HG02938 (cell line): ENCODE measurements at regions not wholly inside any gene's neighbourhood (a gene's known extent, or its start where the extent isn't known, plus 50 kb on each side); places are given as distances from the start of the nearest gene placed in this dataset.

ENCODE experiments used
- ATAC-seq: cut with Tn5 transposase; IDR thresholded peaks from one replicate; pipeline ENCODE4 v1.9.1; 2021; ENCODE audit warnings: mild to moderate bottlenecking, moderate library complexity; ENCODE audit not compliant: unreplicated experiment

- no peak for ATAC-seq
Measured at GRCh38 chr14:101116486-101117130, 213.1 kb upstream of the RTL1 start.

DNA sequence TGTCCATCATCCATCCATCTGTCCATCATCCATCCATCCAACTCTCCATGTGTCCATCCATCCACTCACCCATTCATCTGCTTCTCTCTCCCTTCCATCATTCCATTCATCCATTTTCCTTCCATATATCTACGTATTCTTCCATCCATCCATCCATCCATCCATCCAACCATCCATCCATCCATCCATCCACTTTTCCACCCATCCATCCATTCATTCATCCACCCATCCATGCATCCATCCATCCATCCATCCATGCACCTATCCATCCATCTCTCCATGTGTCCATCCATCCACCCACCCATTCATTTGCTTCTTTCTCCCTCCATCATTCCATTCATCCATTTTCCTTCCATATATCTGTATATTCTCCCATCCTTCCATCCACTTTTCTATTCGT is 214.0 kb upstream of the RTL1 start:
- ATAC-seq, result no peak

- no peak for ATAC-seq
Measured at GRCh38 chr14:101118233-101118632, 214.7 kb upstream of the RTL1 start.

GRCh38 chr14:101118746-101119591 is 215.4 kb upstream of the RTL1 start:
- ATAC-seq, result no peak

DNA sequence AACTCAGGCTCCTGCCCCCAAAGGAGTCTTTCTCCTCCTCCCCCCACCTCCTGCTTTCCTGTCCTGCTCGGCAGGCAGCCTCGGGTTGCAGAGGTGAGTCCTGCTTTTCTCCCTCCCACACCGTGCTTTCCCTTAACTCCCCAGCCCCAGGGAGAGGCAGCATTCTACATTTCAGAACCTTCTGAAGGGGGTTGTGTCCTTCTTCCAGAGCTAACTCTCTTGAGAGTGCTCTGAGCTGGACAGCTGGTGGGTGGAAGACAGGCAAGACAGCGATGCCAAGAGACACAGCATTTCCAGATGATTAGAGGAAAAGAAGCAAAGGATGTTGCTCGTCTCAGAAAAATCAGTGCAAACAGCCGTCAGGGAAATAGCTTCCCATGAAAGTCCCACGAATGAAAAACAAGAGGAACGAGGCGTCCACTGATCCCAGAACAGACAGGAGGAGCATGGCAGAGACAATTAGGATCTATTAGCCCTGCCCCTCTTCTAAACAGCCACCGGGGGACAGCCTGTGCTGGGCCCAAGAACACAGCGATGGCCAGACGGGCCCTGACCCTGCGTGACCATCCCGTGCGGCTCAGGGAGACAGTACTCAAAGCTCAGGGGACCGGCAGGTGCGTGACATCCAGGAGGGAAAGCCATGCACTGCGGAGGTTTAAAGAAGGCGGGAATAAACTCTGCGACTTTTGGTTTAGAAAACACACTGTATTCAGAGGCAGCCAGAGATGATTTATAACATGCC is 216.5 kb upstream of the RTL1 start:
- no peak for ATAC-seq

DNA sequence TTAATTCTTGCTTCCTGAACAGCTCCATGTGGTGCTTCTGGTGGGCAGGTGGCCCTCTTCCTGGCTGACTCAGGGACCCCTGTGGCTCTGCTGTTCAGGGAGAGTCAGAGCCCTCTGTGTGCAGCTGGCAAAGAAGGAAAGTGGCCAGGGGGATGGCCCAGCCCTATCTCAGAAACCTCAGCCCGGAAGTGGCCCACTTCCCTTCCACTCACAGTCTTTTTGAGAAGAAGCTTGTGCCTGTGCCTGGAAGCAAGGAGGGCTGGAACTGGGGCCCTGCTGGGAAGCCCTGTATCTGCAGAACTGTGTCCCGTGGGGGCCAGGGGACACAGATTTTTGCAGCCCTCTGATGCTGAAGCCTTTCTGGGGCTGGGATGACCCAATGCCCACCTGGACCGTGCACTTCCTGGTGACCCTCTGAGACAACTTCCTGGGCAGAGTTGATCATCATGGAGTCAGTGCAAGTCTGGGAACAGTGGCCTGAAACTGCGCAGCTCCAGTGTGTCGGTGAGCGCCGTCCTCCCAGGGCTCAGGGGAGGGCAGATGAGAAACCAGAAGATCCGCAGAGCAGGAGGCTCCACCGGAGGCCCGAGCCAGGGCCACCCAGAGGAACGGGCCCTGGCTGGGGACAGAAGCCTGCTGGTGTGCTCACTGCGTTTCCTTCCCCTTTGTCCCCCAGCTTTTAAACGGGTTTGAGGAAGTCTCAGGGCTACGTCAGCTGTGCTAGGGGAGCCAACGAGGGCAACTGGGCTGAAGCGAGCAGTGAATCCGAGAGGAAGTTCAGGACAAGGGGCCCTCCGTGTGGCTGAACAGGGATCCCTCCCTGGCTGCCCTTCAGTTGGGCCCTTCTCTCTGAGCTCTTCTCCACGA is 217.4 kb upstream of the RTL1 start:
- no peak for ATAC-seq

- no peak for ATAC-seq
Measured at GRCh38 chr14:101121508-101122139, 218.1 kb upstream of the RTL1 start.

GRCh38 chr14:101122237-101123141 is 219.0 kb upstream of the RTL1 start:
- no peak for ATAC-seq

DNA sequence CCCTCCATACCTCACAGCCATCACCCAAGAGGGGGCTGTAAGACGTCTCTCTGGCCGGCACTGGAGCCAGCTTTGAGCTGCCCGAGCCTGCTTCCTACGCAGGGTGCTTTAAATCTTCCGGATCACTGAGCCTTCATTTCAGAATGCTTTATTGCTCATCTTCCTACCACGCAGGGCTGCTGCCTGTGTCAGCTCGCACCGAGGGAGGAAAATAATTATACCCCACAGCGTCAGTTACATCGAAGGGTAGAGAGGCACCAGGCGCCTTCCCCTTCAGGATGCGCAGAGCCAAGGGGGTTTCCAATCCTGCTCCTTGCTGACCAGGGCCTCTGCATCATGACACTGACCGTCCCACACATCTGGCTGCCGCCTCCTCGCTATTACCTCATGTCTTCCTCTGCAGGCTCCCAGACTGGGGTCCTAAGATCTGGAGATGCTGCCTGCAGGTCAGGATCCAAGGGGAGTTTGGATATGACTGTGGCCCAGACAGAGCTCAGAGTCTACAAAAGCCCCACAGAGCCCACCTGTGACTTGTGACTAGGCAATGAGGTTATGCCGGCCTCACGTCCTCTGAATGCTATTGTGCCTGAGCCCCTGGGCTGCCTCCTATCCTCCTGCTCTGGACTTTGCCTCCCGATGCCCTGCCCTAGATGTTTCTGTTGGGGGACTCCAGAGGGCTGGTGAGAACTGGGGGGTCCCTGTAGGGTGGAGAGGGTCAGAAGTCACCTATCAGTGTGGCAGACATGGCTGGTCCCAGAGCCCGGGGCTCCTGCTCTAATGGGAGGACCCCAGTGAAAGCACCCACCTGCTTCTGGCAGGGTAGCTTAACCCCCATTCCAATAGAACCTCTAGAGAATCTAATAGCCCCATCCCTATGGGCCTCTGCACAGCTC is 220.3 kb upstream of the RTL1 start:
- no peak for ATAC-seq

GRCh38 chr14:101124815-101125214 is 221.3 kb upstream of the RTL1 start:
- ATAC-seq, result no peak

DNA sequence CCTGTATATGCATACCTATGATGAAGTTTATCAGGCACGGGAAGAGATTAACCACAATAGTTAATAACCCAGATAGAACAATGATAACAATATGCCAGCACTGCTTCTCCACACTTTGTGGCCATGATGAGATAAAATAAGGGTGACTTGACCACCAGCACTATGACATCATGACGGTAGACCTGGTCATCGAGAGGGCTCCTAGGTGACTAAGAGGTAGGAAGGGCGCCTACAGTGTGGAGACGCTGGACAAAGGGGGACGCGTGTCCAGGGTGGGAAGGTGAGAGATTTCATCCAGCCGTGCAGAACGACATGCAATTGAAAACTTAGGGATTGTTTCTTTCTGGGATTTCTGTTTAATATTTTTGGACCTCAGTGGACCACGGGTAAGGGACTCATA is 221.8 kb upstream of the RTL1 start:
- no peak for ATAC-seq

- ATAC-seq, result no peak
Measured at GRCh38 chr14:101125719-101126651, 222.5 kb upstream of the RTL1 start.

GRCh38 chr14:101126731-101127130 is 223.2 kb upstream of the RTL1 start:
- no peak for ATAC-seq

DNA sequence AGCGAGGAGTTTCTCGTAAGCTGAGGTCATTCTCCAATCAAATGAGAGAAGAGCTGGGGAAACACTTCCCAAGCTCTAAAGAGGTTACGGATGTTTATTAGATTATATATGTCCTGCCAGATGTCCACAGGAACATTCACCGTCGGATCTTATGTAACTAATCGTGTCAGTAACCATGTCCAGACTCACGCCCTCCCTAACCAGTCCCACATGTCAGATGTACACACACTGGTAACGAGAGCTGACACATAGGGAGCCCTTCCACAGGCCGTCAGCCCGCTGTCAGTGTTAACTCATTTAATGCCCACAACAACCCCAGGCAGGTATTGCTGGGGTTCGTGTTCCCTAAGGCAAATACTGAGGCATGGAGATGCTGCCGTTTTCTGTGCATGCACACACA is 223.7 kb upstream of the RTL1 start:
- ATAC-seq, result no peak

DNA sequence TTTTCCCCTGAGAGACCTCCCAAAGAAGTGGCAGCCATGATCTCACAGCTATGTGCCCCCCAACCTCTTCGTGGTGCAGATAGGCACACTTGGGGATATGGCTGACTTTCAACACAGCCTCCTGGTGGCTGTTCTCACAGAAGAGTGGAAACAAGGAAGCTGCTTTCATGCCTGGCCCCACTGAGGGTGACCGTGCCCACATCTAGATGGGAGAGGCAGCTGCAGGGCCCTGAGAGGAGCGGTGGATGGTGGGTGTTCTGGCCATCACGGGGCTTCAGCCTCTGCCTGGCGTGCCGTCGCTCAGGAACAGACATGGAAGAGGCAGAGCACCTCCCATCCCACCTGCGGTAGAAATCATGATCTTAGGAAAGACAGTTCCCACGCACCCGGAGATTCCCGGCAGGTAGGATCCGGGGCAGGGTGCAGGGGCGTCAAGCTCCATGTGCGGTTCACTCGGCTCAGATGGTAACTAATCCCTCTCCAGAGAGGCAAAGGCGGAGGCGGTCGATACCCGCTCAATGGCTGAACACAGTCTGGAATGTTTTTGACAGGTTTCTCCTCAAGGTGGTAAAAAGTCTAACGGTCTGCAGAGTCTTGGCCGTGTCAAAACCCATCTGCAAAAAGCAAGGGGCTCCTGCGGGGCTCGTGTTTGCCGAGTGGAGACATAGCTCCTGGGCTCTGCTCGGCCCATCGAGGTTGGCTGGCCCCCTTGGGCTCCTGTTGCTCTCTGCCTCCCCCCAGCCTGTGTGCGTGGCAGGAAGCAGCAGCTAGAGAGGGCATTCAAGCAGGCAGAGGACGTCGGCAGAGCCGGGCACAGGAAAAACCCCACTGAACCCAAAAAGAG is 225.2 kb upstream of the RTL1 start:
- no peak for ATAC-seq

- no peak for ATAC-seq
Measured at GRCh38 chr14:101129521-101130167, 226.1 kb upstream of the RTL1 start.
